ENCODE measurements at regions not wholly inside any gene's neighbourhood (a gene's known extent, or its start where the extent isn't known, plus 50 kb on each side); places are given as distances from the start of the nearest gene placed in this dataset.

GRCh38 chr15:92316586-92317295 is 76.9 kb upstream of the ST8SIA2 start:
- intact Hi-C loops (cut with micrococcal nuclease; ENCODE audit: unreplicated experiment) (no loop called here), in situ Hi-C loops (cut with MboI) (no loop called here)
- Histone ChIP-seq H3K36me3 (ENCODE audit: control insufficient read depth in 2 of 2, insufficient read depth in 2 of 2, low read length in 1 of 2) (no peaks in the 10 kb centered on the region), H3K4me1 (ENCODE audit: control insufficient read depth, insufficient read depth, low read length) (no peaks in the 10 kb centered on the region), H2AFZ (ENCODE audit: control insufficient read depth, low read depth, low read length) (no peak overlapping the region), H3K27ac (ENCODE audit: control insufficient read depth, insufficient read depth) (no peak overlapping the region), H3K4me2 (ENCODE audit: control insufficient read depth, insufficient read depth) (no peak overlapping the region), H3K9ac (ENCODE audit: control insufficient read depth, insufficient read depth, low read length) (no peak overlapping the region), H3K79me2 (ENCODE audit: control insufficient read depth, insufficient read depth, low read length) (no peaks in the 10 kb centered on the region), H3K4me3 (no peak overlapping the region), H3K27me3 (replicated peaks in 1 of 2; ENCODE audit: control insufficient read depth in 2 of 2, insufficient read depth in 2 of 2, low read length in 1 of 2) (no peaks in the 10 kb centered on the region; a peak in 1 of 4 replicates), H3K9me3 (replicated peaks; ENCODE audit: control insufficient read depth, insufficient read depth, low read length) (no peaks in the 10 kb centered on the region), H4K20me1 (ENCODE audit: control insufficient read depth, insufficient read depth) (no peaks in the 10 kb centered on the region)
- POLR2A ChIA-PET, result no interaction called here
- 55% methylated on average over 14 of the region's 14 CpGs for WGBS (ENCODE audit: insufficient coverage, insufficient replicate concordance, low lambda C conversion rate, missing lambda C conversion rate)
- RAD21 ChIA-PET (ENCODE audit: unreplicated experiment), result no interaction called here
- ATAC-seq (no peak), DNase-seq (ENCODE audit: low read depth, low spot score) (no peak), FAIRE-seq (no peak)
- SMC1A ChIA-PET (ENCODE audit: uncharacterized antibody, unreplicated experiment), result no interaction called here
- TF ChIP-seq ZNF384 (IDR thresholded peaks at IDR 0.05; ENCODE audit: borderline replicate concordance, low read depth, low read length), result no peak
- no peak for TF ChIP-seq HDGF (IDR thresholded peaks at IDR 0.05)
- TF ChIP-seq TARDBP (IDR thresholded peaks at IDR 0.05; ENCODE audit: borderline replicate concordance), result no peak
- no peak for TF ChIP-seq ZBTB4 (CRISPR knock-in tag; IDR thresholded peaks at IDR 0.05)
- TF ChIP-seq TCF3 (IDR thresholded peaks at IDR 0.05; ENCODE audit: borderline replicate concordance, insufficient read depth, low read depth, low read length), result no peak
- TF ChIP-seq MLLT1 (IDR thresholded peaks at IDR 0.05), result no peak
- no peak for TF ChIP-seq USF2 (IDR thresholded peaks at IDR 0.05; ENCODE audit: borderline replicate concordance, low read depth, low read length)
- TF ChIP-seq ASH2L (IDR thresholded peaks at IDR 0.05; ENCODE audit: borderline replicate concordance, low read depth), result no peak
- TF ChIP-seq ATF3 (IDR thresholded peaks at IDR 0.05; ENCODE audit: borderline replicate concordance, extremely low read depth, low read depth, low read length), result no peak
- TF ChIP-seq YBX1 (IDR thresholded peaks at IDR 0.05), result no peak
- CTCF ChIA-PET, result interaction anchor here (1.2 kb wide), 1 partner anchor 12 kb away, joined by 4 read pairs; no protein-coding TSS in a partner anchor
- no TSS peak for BruUV-seq (replicated peaks)
